Globus pallidus (tissue), 1 donor: ENCODE measurements at regions not wholly inside any gene's neighbourhood (a gene's known extent, or its start where the extent isn't known, plus 50 kb on each side); places are given as distances from the start of the nearest gene placed in this dataset.

Experiments used
- DNase-seq: peaks from one replicate; pipeline ENCODE4 v3.0.0-alpha.2; 2015; ENCODE audit warnings: low spot score

GRCh38 chr2:67340133-67341011 is 56.8 kb upstream of the ETAA1 start:
- DNase-seq = no peak

DNA sequence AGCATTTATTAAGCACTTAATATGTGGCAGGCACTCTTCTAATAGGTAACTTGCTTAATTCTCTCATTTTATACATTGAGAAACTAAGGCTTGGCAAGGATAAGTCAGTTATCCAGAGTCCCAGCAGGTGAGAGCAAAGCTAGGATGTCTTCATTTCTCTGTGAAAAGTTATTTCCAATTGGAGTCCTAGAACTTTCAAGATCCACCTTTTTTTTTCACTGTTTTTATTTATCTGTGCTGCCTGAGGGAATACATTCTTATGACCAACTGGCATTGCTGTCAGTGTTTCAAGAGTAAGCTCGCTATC is 56.2 kb upstream of the ETAA1 start:
- DNase-seq = no peak

GRCh38 chr2:67341336-67341735 is 55.8 kb upstream of the ETAA1 start:
- DNase-seq = no peak

DNA sequence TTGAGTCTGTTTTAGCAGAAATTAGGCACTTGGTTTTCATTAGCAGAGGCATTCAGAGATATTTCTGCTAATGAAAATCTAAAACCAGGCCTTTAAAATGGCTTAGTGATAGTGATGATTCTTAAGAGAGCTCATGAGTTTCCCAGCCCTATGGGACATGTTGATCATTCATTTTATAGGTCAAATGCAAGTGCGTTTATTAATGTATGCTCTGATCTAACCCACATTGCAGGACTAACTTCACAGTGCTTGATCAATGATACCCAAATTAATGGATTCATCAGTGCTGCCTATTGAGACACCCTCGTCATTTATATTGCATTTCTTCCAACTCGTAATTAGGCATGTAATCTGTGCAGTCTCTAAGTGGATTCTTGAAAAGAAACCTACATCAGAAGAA is 54.7 kb upstream of the ETAA1 start:
- DNase-seq = no peak

GRCh38 chr2:67346718-67347407 is 50.3 kb upstream of the ETAA1 start:
- DNase-seq = no peak
